GM19324 (cell line): ENCODE measurements at regions not wholly inside any gene's neighbourhood (a gene's known extent, or its start where the extent isn't known, plus 50 kb on each side); places are given as distances from the start of the nearest gene placed in this dataset.

Experiments
- ATAC-seq: cut with Tn5 transposase; IDR thresholded peaks from one replicate; pipeline ENCODE4 v1.9.1; 2021; ENCODE audit warnings: mild to moderate bottlenecking, moderate library complexity; ENCODE audit not compliant: unreplicated experiment, low FRiP score

DNA sequence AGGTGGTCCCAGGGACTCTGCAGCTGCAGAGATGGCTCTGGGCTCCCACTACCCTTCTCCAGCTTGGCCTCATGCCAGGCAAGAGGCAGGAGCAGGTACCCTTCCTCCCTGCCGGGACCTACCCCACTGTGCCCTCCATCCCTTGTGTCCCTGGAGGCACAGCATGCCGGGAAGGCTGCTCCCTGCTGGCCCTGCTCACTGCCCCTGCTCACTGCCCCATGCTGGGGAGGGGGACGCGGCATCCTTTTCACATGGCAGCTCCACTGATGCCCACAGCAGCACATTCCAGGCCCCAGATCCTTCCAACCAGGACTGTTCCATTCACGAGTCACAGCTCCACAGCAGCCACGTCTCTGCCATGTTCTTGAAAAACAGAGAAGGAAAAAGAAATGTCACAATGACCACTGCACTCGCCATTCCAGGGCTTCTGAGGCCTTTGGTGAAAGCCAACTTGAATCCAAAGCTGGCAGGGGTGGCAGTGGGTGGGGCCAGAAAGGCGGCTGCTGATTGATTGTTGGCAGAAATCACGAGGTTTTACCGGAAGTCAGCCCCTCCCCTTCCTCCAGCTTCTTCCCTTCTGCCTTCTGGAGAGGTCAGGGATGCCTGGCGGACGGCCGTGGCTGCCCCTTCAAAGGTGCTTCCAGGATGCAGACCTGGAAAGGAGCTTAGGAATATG lies 268.0 kb downstream of the CYP26B1 start:
- no peak for ATAC-seq

DNA sequence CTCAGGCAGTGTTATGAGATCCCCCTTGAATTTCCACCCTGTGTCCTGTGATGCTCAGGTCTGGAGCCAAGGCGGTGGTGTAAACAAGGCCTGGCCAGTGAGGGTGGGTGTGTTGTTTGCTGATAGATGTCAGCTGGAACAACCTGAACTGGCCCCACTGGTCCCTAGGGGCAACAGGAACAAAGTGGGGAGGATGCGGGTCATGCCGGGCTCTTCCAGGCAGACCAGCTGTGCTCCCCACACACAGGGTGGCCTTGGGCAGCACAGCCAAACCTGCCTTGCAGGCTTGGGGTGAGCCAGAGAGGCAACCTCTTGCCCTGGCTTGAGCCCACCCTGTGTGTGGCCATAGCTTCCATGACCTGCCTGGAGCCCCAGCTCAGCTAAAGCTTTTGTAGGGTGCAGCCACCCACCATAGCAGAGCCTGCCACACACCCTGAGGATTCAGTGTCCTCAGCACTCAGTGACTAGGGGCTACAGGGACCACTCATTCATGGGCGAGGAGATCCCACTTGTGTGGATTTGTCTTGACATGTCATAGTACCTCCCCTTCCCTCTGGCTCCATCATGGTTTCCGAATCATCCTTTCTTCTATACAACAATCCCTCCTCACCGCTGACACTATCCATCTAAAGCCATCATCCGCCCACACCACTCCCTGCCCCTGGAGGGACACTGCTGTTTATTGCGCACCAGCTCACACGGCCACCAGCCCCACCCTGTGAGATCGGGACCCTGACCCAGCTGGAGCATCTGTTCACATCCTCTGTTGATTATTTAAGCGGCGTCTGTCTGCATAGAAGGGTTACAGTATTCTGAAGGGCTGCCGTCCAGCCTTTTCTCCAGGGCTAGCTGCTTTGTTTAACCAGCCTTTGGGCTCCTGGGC lies 268.8 kb downstream of the CYP26B1 start:
- ATAC-seq = no peak

DNA sequence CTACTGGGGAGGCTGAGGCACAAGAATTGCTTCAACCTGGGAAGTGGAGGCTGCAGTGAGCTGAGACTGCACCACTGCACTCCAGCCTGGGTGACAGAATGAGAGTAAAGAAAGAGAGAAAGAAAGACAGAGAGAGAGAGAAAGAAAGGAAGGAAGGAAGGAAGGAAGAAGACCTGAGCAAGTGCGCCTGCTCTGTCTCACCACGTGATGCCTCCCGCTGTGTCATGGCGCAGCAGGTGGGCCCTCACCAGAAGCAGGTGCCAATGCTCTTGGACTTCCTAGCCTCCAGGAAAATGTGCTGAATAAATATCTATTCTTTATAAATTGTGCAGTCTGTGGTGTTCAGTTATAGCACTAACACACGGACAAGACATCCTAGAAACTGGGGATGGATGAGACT lies 270.0 kb downstream of the CYP26B1 start:
- ATAC-seq = no peak

DNA sequence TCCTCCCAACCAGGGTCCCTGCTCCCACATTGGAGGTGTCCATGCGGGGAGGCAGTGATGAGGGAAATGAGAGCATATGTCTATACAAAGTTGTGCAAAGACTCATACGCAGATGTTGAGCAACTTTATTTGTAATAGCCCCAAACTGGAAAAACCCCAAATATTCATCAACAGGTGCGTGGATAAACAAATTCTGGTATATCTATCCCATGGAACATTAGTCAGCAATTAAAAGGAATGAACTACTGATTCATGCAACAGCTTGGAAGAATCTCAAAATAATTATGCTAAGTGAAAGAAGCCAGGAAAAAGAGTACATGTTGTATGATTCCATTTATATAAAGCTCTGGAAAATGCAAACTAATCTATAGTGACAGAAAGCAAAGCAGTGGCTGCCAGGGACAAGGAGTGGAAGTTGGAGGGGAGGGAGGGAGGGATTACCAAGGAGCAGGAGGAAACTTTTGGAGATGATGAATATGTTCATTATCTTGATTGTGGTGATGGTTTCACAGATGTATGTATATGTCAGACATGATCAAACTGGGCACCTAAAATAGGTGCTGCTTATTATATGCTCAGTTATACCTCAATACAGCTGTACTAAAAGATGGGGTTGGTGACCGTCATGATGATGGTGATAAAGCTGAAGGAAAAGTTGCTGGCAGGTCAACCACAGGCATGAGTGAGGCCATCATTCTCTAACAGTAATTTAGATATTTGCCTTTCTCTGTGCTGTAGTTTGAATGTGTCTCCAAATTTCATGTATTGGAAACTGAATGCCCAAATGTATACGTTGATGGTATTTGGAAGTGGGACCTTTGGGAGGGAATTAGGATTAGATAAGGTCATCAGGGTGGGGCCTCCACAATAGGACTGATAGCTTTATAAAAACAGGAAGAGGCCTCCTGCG lies 270.9 kb downstream of the CYP26B1 start:
- no peak for ATAC-seq

DNA sequence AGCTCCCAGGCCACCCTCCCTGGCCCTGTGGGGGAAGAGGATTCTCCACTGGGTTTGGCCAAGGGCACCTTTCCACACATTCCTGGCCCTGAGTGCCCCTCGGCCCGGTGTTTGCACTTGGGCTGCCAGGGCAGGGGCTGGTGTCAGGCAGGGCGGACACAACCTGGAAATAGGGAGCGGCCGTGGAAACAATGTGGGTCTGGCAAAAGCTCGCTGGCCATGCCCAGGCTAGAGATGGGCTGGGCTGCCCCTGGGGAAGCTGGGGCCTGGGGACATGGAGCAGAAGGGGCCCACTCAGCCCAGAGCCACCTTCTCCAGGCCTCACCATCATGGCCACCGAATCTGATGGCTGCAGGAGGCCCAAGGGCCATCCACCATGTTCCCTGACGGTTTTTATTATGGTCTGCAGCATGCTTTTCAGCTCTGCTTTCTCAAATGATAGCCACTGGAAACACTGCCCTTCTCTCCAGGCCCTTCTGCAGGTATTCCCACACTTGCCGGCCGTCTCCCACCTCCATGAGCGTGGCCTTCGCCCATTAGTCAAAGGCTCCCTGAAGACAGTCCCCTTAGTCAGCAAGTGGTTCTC lies 275.1 kb downstream of the CYP26B1 start:
- ATAC-seq = no peak

DNA sequence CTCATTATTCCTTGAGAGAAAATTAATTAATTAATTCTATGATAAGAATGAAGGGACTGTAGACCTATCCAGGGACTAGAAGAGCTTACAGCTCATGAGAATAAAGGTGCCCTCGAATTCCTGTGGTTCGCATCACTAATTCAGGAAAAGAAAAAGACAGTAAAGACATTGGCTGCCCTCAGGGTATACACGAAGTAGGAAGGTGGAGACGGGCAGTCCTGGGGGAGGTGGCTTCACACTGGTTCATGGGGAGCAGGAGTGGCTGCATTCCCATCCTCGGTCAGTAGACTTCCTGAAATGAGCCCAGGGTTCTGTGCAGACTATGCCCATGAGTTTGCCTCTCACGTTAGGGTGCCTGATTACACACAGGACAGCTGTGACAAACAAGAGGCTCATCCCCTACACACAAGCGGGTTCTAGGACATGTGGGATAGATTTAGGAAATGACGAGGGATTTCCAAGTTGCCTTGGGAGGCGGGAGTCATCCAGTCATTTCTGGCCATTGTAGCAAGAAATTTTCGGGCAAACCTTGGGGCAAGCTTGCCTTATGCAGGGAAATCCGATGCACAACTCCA lies 282.2 kb downstream of the CYP26B1 start:
- ATAC-seq = no peak

DNA sequence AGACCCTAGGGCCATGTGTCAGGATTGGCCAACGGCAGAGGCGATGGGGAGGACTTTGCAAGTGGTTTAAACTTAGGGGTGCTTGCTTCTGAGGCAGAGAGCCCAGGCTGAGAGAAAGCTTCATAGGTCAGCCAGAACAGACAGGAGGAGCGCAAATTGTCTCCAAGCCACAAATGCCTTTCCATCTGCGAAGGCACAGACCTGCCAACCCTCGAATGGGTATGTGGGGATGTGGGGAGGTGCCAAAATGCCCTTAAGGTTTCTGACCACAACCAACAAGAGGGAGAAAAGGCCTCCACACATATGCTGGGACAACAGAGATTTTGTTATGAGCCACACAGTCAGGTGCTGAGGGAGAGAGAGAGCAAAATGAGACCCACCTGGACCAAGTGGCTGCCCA lies 283.6 kb downstream of the CYP26B1 start:
- ATAC-seq = no peak

DNA sequence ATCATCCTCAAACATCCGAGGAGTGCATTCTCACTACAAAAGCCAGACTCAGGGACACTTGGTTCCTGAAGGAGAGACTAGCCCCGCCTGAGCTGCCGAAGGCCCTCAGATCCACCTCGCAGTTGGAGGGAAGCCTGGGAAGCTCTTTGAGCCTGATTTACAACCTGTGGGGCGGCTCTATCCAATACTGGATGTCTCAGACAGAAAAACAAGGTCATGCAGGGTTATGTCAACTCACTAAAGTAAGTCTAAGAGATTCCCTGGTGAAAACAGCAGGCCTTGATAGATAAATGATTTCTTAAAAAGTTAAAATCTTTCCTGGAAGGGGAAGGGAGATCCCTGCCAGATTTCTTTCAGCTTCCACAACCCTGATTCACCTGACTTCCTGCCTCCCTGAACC lies 284.3 kb downstream of the CYP26B1 start:
- no peak for ATAC-seq

DNA sequence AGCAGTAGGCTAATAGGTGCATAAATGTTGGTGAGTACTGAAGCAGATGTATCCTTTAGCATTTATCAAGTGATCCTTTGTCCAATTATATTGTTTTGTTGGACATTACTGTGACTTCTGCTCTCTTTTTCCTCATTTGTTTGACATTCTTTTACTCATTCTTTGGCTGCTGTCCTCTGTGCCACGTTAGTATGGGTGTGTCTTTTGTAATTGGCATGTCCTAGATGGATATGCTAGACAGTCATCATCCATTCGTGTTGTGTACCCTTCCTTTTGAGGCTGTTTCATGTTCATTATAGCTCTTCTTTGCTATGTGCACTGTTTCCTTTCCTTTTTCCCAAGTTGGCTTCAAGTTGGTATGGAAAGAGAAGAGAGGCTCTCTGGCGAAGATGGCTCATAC lies 284.7 kb downstream of the CYP26B1 start:
- no peak for ATAC-seq

DNA sequence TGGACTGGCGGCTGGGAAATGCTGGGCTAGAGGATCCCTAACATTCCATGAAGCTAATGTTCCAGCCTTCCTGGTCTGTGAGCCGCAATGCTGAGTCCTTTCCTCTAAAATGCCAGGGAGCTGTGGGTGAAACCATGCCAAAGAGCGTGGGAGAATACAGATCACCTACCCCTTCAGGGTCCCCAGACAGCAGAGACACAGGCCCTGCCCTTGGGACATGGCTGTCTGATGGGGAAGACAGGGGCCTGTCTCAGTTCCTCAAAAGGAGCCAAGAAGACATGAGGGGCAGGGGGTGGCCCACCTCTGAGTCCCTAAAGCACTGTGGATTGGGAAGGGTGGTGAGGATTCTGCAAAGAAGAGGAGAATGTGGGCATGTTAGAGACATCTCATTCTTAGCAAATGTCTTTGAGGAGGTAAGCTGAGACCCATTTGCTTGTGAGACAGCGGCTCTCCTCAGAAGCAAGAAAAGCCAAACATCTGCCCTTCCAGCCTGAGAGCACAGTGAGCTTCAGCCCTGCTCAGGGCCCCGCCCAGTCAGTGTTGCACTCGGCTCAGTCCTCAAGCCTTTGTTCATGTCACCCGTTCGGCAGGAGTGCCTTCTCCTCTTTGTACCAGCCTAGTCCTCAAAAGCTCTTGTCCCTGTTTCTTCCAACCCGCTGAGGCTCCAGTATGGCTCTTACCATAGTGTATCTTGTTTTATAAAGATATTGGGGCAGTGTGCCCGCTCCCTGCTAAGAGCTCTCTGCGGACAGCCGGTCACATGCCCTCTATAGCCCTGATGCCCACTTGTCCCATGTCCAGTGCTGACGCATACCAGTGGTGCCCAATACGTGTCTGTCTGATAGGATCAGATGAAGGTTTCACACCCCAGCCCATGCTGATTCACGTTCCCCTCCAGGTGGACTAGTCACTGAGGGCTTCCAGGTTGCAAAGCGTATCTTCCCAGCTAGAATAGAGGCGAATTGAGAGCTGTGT lies 286.2 kb downstream of the CYP26B1 start:
- ATAC-seq = no peak

DNA sequence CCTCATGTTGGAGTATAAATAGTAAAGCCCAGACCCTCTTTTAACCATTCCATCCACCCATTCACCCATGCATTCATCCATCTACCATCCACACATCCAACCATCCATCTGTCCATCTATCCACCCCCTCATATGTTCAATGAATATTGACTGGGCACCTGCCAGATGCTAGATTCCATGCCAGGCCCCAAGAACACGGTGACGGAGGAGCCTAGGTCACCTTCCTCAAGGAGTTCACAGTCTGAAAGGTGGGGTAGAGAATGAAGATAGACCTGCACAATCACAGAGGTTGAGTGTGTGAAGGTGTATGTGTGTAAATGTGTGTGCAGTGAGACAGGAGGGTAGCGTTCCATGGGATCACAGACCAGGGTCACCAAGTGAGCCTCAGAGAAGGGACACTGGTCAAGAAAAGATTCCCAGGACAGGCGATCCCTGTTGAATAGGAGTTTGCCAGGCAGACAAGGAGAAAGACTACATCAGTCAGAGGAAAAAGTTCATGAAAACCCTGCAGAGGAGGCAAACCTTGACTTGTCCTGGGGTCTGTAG lies 287.2 kb downstream of the CYP26B1 start:
- no peak for ATAC-seq

DNA sequence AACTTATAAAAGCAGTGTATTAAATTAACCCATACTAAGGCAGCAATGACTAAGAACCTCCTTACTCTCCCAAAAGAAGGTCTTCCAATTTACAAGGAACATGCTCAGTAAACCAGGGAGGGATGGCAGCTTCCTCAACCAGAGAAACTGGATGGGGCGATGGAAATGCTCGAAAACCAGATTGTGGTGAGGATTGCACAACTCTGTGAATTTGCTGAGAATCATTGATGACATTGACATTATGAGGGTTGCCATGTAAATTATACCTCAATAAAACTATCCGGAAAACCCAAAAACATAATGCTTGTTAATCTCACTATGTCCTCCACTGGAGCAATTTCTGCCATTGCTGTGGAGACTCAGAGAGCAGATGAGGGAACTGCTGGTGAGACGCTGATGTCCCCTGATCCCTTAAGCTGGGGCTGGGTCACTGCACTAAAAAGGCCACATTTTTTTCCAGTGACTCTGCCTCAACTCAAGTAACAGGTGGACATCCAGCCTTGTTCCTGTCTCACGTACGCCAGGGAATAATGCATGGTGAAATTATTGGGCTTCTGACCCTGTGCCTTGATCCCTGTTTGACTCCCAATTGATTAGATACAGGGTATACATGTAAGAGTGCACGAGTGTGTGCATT lies 288.3 kb downstream of the CYP26B1 start:
- no peak for ATAC-seq

DNA sequence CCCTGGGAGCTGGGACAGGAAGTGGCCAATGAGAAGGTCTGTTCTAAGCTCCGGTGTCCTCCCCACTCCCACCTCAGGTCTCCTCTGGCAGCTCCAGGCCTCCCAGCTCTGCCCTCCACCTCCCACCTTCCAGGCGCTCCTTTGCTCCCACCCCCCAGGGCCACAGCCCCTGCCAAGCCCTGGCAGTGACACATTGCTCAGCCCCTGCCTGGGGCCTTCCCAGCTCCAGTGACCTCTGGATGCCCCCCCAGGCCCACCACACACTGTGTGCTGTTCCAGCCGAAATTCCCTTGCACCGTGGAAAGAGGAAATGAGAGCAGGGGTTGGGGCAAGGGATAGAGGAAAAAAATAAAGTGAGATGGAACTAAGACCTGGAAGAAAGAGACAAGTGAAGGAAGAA lies 289.6 kb downstream of the CYP26B1 start:
- no peak for ATAC-seq

DNA sequence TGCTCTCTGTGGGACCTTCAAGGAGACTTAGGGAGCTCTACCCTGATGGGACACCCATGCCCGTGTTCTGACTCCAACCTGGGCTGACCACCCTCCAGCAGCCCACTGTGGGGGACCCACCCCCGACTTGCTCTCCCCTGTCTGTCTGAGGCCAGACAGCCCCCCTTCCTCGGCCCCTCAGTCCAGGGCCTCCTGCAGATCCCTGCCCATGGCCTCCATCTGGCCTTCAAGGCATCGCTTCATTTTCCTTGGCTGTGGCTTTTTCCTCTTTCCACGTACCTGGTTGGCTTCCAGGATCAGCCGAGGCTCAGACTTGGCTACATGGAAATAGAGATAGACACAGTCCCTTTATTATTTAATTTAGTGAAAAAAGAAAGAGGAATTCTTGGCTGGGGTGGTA lies 290.0 kb downstream of the CYP26B1 start:
- ATAC-seq = no peak

DNA sequence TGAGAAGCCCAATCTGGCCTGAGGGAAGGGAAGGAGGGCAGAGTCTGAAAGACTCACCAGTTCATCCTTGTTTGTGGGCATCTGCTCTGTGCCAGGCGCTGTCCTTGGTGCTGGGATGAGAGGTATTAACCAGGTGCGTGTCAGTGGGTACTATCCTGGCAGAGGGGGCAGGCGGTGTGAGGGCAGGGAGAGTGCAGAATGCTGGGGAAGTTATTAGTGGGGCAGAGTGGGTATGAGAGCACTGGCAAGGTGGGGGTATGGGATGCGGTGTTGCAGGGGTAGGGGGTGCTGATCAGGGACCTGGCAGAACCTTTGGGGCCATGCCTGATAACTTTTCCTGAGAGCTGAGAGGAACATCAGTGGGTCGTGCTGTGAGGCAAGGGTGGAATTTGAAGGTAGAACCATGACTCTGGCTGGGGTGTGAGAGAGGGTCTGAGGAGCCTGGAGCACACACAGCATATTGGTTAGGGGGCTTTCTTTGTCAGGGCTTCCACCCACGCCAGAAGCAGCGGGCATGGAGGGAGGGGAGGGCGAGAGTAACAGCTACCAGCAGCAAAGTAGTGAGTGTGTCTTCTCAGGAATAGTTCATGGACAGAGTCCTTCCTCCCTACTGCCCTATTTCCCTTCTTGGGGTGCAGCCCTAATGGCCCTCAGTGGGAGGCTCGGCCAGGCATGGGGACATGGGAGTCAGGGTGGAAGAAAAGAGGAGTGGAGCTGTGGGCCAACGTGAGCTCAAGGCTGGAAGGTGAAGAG lies 290.7 kb downstream of the CYP26B1 start:
- no peak for ATAC-seq

DNA sequence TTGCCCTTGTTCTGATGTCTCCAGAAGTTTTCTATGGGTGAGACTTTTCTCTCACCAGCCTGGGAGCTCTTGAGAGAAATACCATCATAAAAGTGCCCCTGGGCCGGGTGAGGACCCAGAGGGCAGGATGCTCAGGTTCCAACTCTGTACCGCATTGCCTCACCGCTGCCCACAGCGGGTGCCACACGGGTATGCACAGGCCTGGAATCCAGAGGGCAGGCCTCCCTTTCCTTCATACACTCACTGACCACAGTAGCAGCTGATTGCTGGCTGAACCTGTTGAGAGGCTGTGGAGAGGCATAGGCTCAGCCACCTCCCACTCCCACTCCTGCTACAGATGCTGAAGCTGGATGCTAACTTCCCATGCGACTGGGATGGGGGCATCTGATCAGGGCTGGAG lies 293.8 kb downstream of the CYP26B1 start:
- ATAC-seq = no peak

DNA sequence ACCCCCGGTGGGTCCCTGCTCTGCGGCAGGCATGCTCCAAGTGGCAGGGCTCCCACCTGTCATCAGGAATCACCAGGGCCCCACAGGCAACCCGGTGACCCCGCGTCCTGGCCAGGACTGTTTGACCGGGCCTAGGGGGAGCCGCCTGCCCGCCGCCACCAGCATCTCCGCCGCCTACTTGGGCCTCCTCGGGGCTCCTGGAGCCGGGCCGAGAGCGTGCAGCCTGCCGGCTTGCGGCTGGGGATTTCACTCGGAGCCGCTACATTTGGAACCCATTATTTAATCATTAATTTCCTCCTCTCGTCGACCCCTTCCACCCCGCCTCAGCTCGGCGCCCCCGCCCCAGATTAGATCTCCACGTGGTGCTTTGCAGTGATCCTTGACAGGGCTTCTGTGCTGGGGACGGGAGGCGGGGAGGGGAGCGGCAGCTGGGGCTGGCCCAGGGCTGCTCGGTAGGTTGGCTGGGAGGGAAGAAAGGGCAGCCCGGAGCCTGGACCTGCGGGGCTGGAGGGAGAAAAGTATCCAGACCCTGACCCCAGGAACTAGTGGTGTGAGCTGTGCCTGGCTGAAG lies 295.4 kb downstream of the CYP26B1 start:
- ATAC-seq = no peak
